ENCODE measurements at regions not wholly inside any gene's neighbourhood (a gene's known extent, or its start where the extent isn't known, plus 50 kb on each side); places are given as distances from the start of the nearest gene placed in this dataset.

- TF ChIP-seq, protein P1, sequence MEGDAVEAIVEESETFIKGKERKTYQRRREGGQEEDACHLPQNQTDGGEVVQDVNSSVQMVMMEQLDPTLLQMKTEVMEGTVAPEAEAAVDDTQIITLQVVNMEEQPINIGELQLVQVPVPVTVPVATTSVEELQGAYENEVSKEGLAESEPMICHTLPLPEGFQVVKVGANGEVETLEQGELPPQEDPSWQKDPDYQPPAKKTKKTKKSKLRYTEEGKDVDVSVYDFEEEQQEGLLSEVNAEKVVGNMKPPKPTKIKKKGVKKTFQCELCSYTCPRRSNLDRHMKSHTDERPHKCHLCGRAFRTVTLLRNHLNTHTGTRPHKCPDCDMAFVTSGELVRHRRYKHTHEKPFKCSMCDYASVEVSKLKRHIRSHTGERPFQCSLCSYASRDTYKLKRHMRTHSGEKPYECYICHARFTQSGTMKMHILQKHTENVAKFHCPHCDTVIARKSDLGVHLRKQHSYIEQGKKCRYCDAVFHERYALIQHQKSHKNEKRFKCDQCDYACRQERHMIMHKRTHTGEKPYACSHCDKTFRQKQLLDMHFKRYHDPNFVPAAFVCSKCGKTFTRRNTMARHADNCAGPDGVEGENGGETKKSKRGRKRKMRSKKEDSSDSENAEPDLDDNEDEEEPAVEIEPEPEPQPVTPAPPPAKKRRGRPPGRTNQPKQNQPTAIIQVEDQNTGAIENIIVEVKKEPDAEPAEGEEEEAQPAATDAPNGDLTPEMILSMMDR (IDR thresholded peaks at IDR 0.05), result no peak
- TF ChIP-seq POLR2A (IDR thresholded peaks at IDR 0.05), result no peak
Measured at GRCh38 chr2:225097035-225097434, 54.8 kb upstream of the DOCK10 start.
